ENCODE measurements at regions not wholly inside any gene's neighbourhood (a gene's known extent, or its start where the extent isn't known, plus 50 kb on each side); places are given as distances from the start of the nearest gene placed in this dataset.
A peak's percentile ranks its signal among the peaks of the same experiment; 100 is the strongest.
"Not testable (repeated sequence)": the region's sequence is repeated elsewhere in the genome, so short reads cannot be mapped to it uniquely, and the experiment has no call there.

GRCh38 chr2:123609077-123609476 is 416.0 kb upstream of the CNTNAP5 start:
- no peaks in the 10 kb centered on the region for H3K27me3 ChIP-seq (ENCODE audit: control insufficient read depth, insufficient read depth, low read length)
- H3K36me3 ChIP-seq (ENCODE audit: control insufficient read depth, insufficient read depth, low read length): no peaks in the 10 kb centered on the region
- no peak for ATAC-seq (ENCODE audit: low read depth in 2 of 2)
- no peak overlapping the region for H3K4me3 ChIP-seq (ENCODE audit: low read depth, low read length)
- no peak for DNase-seq
- H3K27ac Mint-ChIP-seq: no peak overlapping the region
- H3K9me3 Mint-ChIP-seq: peaks cover 9 to 21% (median 14%) of the 10 kb centered on the region in 7 donors
- no peaks in the 10 kb centered on the region for H3K9me3 ChIP-seq (ENCODE audit: control insufficient read depth in 2 of 2, low read length in 2 of 2)
- no peak overlapping the region for H3K27ac ChIP-seq (ENCODE audit: insufficient read depth, low read length, poor library complexity, severe bottlenecking)
- H3K27me3 Mint-ChIP-seq: no peaks in the 10 kb centered on the region
- no peaks in the 10 kb centered on the region for H3K4me1 ChIP-seq (ENCODE audit: control insufficient read depth, insufficient read depth, low read length, poor library complexity, severe bottlenecking)
- no peaks in the 10 kb centered on the region for H3K4me1 Mint-ChIP-seq
- no peaks in the 10 kb centered on the region for H3K36me3 Mint-ChIP-seq
- H3K4me3 Mint-ChIP-seq: no peak overlapping the region

GRCh38 chr2:123614596-123614995 is 410.5 kb upstream of the CNTNAP5 start:
- Histone ChIP-seq H3K4me3 (ENCODE audit: low read depth, low read length) (no peak overlapping the region), H3K27ac (ENCODE audit: insufficient read depth, low read length, poor library complexity, severe bottlenecking) (no peak overlapping the region), H3K9me3 (ENCODE audit: control insufficient read depth in 2 of 2, low read length in 2 of 2) (peaks cover 2 to 17% of the 10 kb centered on the region in 2 experiments), H3K36me3 (ENCODE audit: control insufficient read depth, insufficient read depth, low read length) (no peaks in the 10 kb centered on the region), H3K27me3 (ENCODE audit: control insufficient read depth, insufficient read depth, low read length) (no peaks in the 10 kb centered on the region), H3K4me1 (ENCODE audit: control insufficient read depth, insufficient read depth, low read length, poor library complexity, severe bottlenecking) (no peaks in the 10 kb centered on the region)
- H3K27me3 Mint-ChIP-seq: no peaks in the 10 kb centered on the region
- no peak overlapping the region for H3K27ac Mint-ChIP-seq
- H3K4me1 Mint-ChIP-seq: no peaks in the 10 kb centered on the region
- no peak for DNase-seq
- no peaks in the 10 kb centered on the region for H3K36me3 Mint-ChIP-seq
- H3K4me3 Mint-ChIP-seq: no peak overlapping the region
- no peak for ATAC-seq (ENCODE audit: low read depth in 2 of 2)
- peaks cover 7 to 40% (median 15%) of the 10 kb centered on the region in 7 donors for H3K9me3 Mint-ChIP-seq

GRCh38 chr2:123618642-123619041 is 406.4 kb upstream of the CNTNAP5 start:
- H3K4me3 Mint-ChIP-seq; H3K36me3 Mint-ChIP-seq; H3K4me3 ChIP-seq (ENCODE audit: low read depth, low read length); H3K4me1 Mint-ChIP-seq; H3K27me3 Mint-ChIP-seq; ATAC-seq (ENCODE audit: low read depth in 2 of 2); H3K36me3 ChIP-seq (ENCODE audit: control insufficient read depth, insufficient read depth, low read length); H3K27ac ChIP-seq (ENCODE audit: insufficient read depth, low read length, poor library complexity, severe bottlenecking); H3K4me1 ChIP-seq (ENCODE audit: control insufficient read depth, insufficient read depth, low read length, poor library complexity, severe bottlenecking); H3K27me3 ChIP-seq (ENCODE audit: control insufficient read depth, insufficient read depth, low read length); H3K27ac Mint-ChIP-seq; DNase-seq: not testable (repeated sequence)
- H3K9me3 Mint-ChIP-seq: peaks cover 0 to 48% (median 3%) of the 10 kb centered on the region in 7 donors
- peaks cover 2 to 17% of the 10 kb centered on the region in 2 experiments for H3K9me3 ChIP-seq (ENCODE audit: control insufficient read depth in 2 of 2, low read length in 2 of 2)

GRCh38 chr2:123624816-123625215 is 400.3 kb upstream of the CNTNAP5 start:
- ATAC-seq (ENCODE audit: low read depth in 2 of 2): no peak
- peaks cover 0 to 30% (median 6%) of the 10 kb centered on the region in 7 donors for H3K9me3 Mint-ChIP-seq

GRCh38 chr2:123636232-123636631 is 388.9 kb upstream of the CNTNAP5 start:
- Mint-ChIP-seq H3K4me3 (no peak overlapping the region), H3K4me1 (no peaks in the 10 kb centered on the region), H3K9me3 (peaks cover 0 to 24% (median 4%) of the 10 kb centered on the region in 7 donors), H3K27ac (no peak overlapping the region), H3K27me3 (no peaks in the 10 kb centered on the region), H3K36me3 (no peaks in the 10 kb centered on the region)
- no peak for DNase-seq
- Histone ChIP-seq H3K4me1 (ENCODE audit: control insufficient read depth, insufficient read depth, low read length, poor library complexity, severe bottlenecking) (no peaks in the 10 kb centered on the region), H3K27ac (ENCODE audit: insufficient read depth, low read length, poor library complexity, severe bottlenecking) (no peak overlapping the region), H3K27me3 (ENCODE audit: control insufficient read depth, insufficient read depth, low read length) (no peaks in the 10 kb centered on the region), H3K36me3 (ENCODE audit: control insufficient read depth, insufficient read depth, low read length) (no peaks in the 10 kb centered on the region), H3K4me3 (ENCODE audit: low read depth, low read length) (no peak overlapping the region), H3K9me3 (ENCODE audit: control insufficient read depth in 2 of 2, low read length in 2 of 2) (no peaks in the 10 kb centered on the region)
- no peak for ATAC-seq (ENCODE audit: low read depth in 2 of 2)

More at GRCh38 chr2:123624816-123625215, 400.3 kb upstream of the CNTNAP5 start:
- no peak for DNase-seq
- Mint-ChIP-seq H3K4me1 (no peaks in the 10 kb centered on the region), H3K36me3 (no peaks in the 10 kb centered on the region), H3K27ac (no peak overlapping the region), H3K27me3 (no peaks in the 10 kb centered on the region), H3K4me3 (no peak overlapping the region)
- H3K4me1 ChIP-seq (ENCODE audit: control insufficient read depth, insufficient read depth, low read length, poor library complexity, severe bottlenecking): no peaks in the 10 kb centered on the region
- no peak overlapping the region for H3K4me3 ChIP-seq (ENCODE audit: low read depth, low read length)
- no peak overlapping the region for H3K27ac ChIP-seq (ENCODE audit: insufficient read depth, low read length, poor library complexity, severe bottlenecking)
- H3K9me3 ChIP-seq (ENCODE audit: control insufficient read depth in 2 of 2, low read length in 2 of 2): no peaks in the 10 kb centered on the region
- no peaks in the 10 kb centered on the region for H3K36me3 ChIP-seq (ENCODE audit: control insufficient read depth, insufficient read depth, low read length)
- no peaks in the 10 kb centered on the region for H3K27me3 ChIP-seq (ENCODE audit: control insufficient read depth, insufficient read depth, low read length)

GRCh38 chr2:123640685-123641335 is 384.3 kb upstream of the CNTNAP5 start:
- no peak for DNase-seq
- no peaks in the 10 kb centered on the region for H3K36me3 Mint-ChIP-seq

GRCh38 chr2:123644053-123644452 is 381.0 kb upstream of the CNTNAP5 start:
- no peak for ATAC-seq (ENCODE audit: low read depth in 2 of 2)
- H3K27ac Mint-ChIP-seq: no peak overlapping the region

More at GRCh38 chr2:123640685-123641335, 384.3 kb upstream of the CNTNAP5 start:
- Mint-ChIP-seq H3K4me1 (no peaks in the 10 kb centered on the region), H3K4me3 (peak overlapping the region in 1 of 4 donors; percentile 38), H3K9me3 (peaks cover 2 to 17% (median 4%) of the 10 kb centered on the region in 7 donors), H3K27me3 (no peaks in the 10 kb centered on the region), H3K27ac (no peak overlapping the region)
- no peaks in the 10 kb centered on the region for H3K4me1 ChIP-seq (ENCODE audit: control insufficient read depth, insufficient read depth, low read length, poor library complexity, severe bottlenecking)
- H3K9me3 ChIP-seq (ENCODE audit: control insufficient read depth in 2 of 2, low read length in 2 of 2): no peaks in the 10 kb centered on the region
- H3K27ac ChIP-seq (ENCODE audit: insufficient read depth, low read length, poor library complexity, severe bottlenecking): no peak overlapping the region
- H3K4me3 ChIP-seq (ENCODE audit: low read depth, low read length): no peak overlapping the region
- no peak for ATAC-seq (ENCODE audit: low read depth in 2 of 2)
- H3K36me3 ChIP-seq (ENCODE audit: control insufficient read depth, insufficient read depth, low read length): no peaks in the 10 kb centered on the region
- no peaks in the 10 kb centered on the region for H3K27me3 ChIP-seq (ENCODE audit: control insufficient read depth, insufficient read depth, low read length)

GRCh38 chr2:123648016-123648415 is 377.1 kb upstream of the CNTNAP5 start:
- H3K9me3 ChIP-seq (ENCODE audit: control insufficient read depth in 2 of 2, low read length in 2 of 2): peaks cover 0 to 3% of the 10 kb centered on the region in 2 experiments

More at GRCh38 chr2:123644053-123644452, 381.0 kb upstream of the CNTNAP5 start:
- Mint-ChIP-seq H3K9me3 (peaks cover 0 to 18% (median 4%) of the 10 kb centered on the region in 7 donors), H3K27me3 (no peaks in the 10 kb centered on the region), H3K36me3 (no peaks in the 10 kb centered on the region), H3K4me3 (no peak overlapping the region), H3K4me1 (no peaks in the 10 kb centered on the region)
- Histone ChIP-seq H3K27ac (ENCODE audit: insufficient read depth, low read length, poor library complexity, severe bottlenecking) (no peak overlapping the region), H3K27me3 (ENCODE audit: control insufficient read depth, insufficient read depth, low read length) (no peaks in the 10 kb centered on the region), H3K4me1 (ENCODE audit: control insufficient read depth, insufficient read depth, low read length, poor library complexity, severe bottlenecking) (no peaks in the 10 kb centered on the region), H3K4me3 (ENCODE audit: low read depth, low read length) (no peak overlapping the region), H3K9me3 (ENCODE audit: control insufficient read depth in 2 of 2, low read length in 2 of 2) (peaks cover 0 to 3% of the 10 kb centered on the region in 2 experiments), H3K36me3 (ENCODE audit: control insufficient read depth, insufficient read depth, low read length) (no peaks in the 10 kb centered on the region)
- DNase-seq: no peak

More at GRCh38 chr2:123648016-123648415, 377.1 kb upstream of the CNTNAP5 start:
- H3K27me3 Mint-ChIP-seq: no peaks in the 10 kb centered on the region
- H3K27ac ChIP-seq (ENCODE audit: insufficient read depth, low read length, poor library complexity, severe bottlenecking): no peak overlapping the region
- no peak for ATAC-seq (ENCODE audit: low read depth in 2 of 2)
- no peaks in the 10 kb centered on the region for H3K4me1 ChIP-seq (ENCODE audit: control insufficient read depth, insufficient read depth, low read length, poor library complexity, severe bottlenecking)
- H3K9me3 Mint-ChIP-seq: peaks cover 0 to 11% (median 7%) of the 10 kb centered on the region in 7 donors
- DNase-seq: no peak
- no peaks in the 10 kb centered on the region for H3K36me3 Mint-ChIP-seq
- H3K27ac Mint-ChIP-seq: peak overlapping the region in 1 of 3 donors; percentile 3
- no peaks in the 10 kb centered on the region for H3K36me3 ChIP-seq (ENCODE audit: control insufficient read depth, insufficient read depth, low read length)
- H3K4me3 Mint-ChIP-seq: no peak overlapping the region
- no peaks in the 10 kb centered on the region for H3K4me1 Mint-ChIP-seq
- no peak overlapping the region for H3K4me3 ChIP-seq (ENCODE audit: low read depth, low read length)
- H3K27me3 ChIP-seq (ENCODE audit: control insufficient read depth, insufficient read depth, low read length): no peaks in the 10 kb centered on the region

Data from CD4-positive, CD25-positive, alpha-beta regulatory T cell (primary cell).